HL-60/S4 (cell line): ENCODE measurements at regions not wholly inside any gene's neighbourhood (a gene's known extent, or its start where the extent isn't known, plus 50 kb on each side); places are given as distances from the start of the nearest gene placed in this dataset.

ENCODE experiments used
- in situ Hi-C: fragments of 300-500 bp; cut with MboI; formaldehyde crosslinking; loops from 2 replicates; pipeline ENCODE4 v1.14.3; 2022; ENCODE audit warnings: low sequenced_read_pairs

GRCh38 chr16:86444261-86444660 lies 66.1 kb upstream of the FOXF1 start:
- in situ Hi-C loops, result no loop called here

DNA sequence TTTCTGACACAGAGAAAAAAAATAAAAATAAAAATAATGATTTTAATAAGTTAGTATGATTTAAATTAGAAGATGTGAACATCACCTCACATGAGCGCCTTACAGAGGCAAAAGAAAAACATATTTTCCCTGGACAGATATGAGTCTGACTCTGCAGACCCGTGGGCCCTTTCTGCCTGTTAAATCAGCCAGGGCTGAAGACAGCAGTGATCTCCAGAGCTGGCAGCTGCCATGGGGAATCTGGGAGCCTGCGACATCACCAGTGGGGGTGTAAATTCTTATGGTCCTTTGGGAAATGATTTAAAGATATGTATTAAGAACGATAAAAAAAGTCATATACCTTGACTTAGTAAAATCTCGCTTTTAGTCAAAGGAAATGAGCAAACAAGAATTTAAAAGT lies 65.7 kb upstream of the FOXF1 start:
- in situ Hi-C loops, result no loop called here

DNA sequence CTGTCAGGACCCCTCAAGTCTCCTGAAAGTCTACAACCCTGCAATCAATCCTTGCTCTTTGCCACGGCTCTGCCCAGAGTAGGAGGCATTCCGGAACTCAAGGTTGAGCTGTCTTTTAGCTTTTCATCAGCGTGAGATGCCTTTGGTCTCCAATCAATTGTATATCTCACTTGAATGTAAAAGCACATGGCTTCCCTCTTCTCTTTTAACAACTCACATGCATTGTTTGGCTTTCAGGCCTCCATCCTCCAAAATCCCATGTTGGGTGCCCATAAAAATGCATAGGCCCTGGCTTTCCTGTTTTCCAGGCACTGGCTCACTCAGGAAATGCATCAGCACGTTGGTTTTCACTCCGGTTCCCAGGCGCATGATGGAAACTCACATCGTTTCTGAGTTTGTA lies 64.0 kb upstream of the FOXF1 start:
- in situ Hi-C loops, result no loop called here

DNA sequence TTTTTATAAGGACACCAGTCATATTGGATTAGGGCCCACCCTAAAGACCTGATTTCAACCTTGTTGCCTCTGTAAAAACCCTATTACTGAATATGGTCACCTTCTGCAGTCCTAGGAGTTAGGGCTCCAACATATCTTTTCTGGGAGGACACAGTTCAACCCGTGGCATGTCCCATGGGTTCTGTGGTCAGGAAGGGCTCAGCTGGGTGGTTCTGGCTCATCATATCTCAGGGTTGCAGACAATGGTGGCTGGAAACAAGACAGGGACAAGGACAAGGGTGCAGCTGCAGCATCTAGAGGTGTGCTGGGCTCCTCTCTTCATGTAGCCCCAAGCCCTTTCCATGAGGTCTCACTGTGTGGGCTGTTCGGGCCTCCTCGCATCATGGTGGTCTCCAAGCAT lies 63.1 kb upstream of the FOXF1 start:
- in situ Hi-C loops, result no loop called here

- in situ Hi-C loops, result no loop called here
Observed at GRCh38 chr16:86448306-86448890, 61.9 kb upstream of the FOXF1 start.

DNA sequence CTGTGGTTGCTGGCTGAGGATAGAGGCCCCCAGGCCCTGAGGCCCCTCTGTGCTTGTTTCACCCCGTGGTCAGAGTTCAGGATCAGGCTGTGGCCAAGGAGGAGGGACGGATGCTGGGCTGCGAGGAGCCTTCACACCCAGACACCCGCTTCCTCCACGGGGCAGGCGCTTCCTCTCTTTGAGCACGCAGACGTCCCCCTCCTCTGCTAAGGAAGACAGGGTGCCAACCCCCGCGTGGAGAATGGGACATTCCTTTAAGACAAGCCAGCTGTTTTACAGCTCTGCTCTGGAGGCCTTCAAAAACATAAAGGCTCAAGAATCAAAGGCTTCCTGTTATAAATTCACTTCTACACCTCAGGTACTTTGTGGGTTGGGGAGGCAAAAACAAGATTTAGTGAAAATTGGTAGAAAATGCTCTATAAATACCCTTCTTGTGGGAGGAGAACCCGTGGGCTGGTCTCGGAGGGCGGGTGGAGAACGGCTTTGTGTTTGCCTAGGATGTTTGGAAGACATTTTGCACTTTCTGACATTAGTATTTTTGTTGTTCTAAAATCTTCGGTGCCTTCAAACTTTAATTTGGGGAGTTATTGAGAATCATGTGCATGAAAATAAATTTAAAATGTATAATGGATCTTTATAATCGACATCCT lies 60.8 kb upstream of the FOXF1 start:
- in situ Hi-C loops, result no loop called here

- in situ Hi-C loops, result no loop called here
Observed at GRCh38 chr16:86450691-86451090, 59.6 kb upstream of the FOXF1 start.

GRCh38 chr16:86452451-86452850 lies 57.9 kb upstream of the FOXF1 start:
- in situ Hi-C loops, result no loop called here

DNA sequence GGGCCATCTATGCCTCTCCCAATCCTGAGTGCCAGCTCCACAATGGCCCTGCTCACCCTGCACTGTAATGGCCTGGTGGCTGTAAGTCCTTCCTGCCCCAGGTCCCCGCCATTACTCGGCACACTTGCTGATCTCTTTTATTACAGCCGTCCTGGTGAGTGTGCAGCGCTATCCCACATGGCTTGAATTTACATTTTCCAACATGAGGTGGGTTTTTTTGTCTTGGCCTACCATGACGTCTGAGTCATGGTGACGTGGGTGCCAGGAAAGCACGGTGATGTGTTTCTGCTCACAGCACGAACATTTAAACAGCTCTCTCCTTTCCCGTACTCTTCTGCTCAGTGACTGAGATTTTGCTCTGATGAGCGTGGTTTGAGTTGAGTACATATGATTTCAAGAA lies 55.2 kb upstream of the FOXF1 start:
- in situ Hi-C loops, result no loop called here

- in situ Hi-C loops, result no loop called here
Observed at GRCh38 chr16:86455640-86456039, 54.7 kb upstream of the FOXF1 start.

DNA sequence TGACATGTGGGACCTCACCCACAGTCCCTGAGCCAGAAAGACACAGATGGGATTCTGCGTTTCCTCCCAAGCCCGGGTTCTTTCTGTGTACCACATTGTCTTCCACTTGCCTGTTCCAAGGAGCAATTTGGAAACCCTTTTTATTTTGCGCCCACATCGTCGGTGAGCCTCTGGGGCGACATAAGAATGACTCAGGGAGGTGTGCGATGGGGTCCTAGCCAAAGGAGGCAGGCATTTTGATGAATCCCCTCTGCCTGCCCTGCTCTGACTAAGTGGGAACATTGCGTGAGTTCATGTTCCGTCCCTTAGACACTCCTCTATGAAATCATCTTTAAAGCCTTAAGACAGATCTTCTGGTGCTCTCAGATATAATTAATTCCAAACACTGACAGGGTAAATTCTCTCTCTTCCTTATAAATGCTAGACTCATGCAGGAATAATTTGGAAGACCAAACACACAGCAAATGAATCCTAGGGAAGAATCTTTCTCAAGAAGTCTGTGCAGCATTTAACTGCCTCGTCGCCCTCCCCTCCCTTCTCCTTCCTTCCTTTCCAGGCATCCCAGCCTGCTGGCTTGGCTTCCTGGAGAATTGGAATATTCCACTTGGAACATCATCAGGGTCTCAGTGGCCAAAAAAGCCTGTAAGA lies 52.7 kb upstream of the FOXF1 start:
- in situ Hi-C loops, result no loop called here

- in situ Hi-C loops, result no loop called here
Observed at GRCh38 chr16:86458149-86458777, 52.1 kb upstream of the FOXF1 start.

GRCh38 chr16:86459266-86459665 lies 51.1 kb upstream of the FOXF1 start:
- in situ Hi-C loops, result no loop called here
